ENCODE measurements at regions not wholly inside any gene's neighbourhood (a gene's known extent, or its start where the extent isn't known, plus 50 kb on each side); places are given as distances from the start of the nearest gene placed in this dataset.

DNA sequence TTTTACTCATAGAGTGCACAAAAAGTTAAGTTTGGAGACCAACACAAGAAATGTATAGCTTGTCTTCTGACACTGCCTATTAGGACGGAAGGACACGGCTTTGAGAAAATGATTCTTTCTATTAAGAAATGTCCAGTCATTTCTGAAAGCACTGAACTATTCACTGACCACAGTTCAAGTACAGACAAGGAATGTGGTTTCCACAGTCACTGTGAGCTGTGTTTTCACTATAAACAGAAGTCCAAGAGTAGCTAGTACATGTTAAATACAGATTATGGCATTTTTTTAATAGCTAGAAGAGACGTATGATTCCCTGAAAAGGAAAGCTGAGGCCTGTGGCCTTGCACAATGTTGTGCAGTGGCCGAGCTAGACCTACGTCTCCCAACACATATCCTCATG, 115.1 kb upstream of the GPM6A start:
- TF ChIP-seq, protein P1, sequence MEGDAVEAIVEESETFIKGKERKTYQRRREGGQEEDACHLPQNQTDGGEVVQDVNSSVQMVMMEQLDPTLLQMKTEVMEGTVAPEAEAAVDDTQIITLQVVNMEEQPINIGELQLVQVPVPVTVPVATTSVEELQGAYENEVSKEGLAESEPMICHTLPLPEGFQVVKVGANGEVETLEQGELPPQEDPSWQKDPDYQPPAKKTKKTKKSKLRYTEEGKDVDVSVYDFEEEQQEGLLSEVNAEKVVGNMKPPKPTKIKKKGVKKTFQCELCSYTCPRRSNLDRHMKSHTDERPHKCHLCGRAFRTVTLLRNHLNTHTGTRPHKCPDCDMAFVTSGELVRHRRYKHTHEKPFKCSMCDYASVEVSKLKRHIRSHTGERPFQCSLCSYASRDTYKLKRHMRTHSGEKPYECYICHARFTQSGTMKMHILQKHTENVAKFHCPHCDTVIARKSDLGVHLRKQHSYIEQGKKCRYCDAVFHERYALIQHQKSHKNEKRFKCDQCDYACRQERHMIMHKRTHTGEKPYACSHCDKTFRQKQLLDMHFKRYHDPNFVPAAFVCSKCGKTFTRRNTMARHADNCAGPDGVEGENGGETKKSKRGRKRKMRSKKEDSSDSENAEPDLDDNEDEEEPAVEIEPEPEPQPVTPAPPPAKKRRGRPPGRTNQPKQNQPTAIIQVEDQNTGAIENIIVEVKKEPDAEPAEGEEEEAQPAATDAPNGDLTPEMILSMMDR (IDR thresholded peaks at IDR 0.05; ENCODE audit: insufficient read depth, low read depth, low read length) = no peak
- no peak for TF ChIP-seq EZH2 (IDR thresholded peaks at IDR 0.05; ENCODE audit: insufficient read depth, low read length)
